Liver (tissue), 3 donors: ENCODE measurements at regions not wholly inside any gene's neighbourhood (a gene's known extent, or its start where the extent isn't known, plus 50 kb on each side); places are given as distances from the start of the nearest gene placed in this dataset.

Source experiments
- ATF3 ChIP-seq: IDR thresholded peaks from 2 replicates; pipeline ENCODE4 v1.6.1; 2016; ENCODE audit warnings: antibody characterized with exemption
- CTCF ChIP-seq: fragments of 150-350 bp; IDR thresholded peaks from 2 replicates; pipeline ENCODE4 v1.5.1; 2017; ENCODE audit warnings: improper control_type of control experiment, low read depth, low read length; ENCODE audit not compliant: missing input control
- FOXA1 ChIP-seq: IDR thresholded peaks from 2 replicates; pipeline ENCODE4 v1.6.1; 2016; ENCODE audit warnings: antibody characterized with exemption
- JUND ChIP-seq, 2 donors: IDR thresholded peaks; 2 replicates each; pipeline ENCODE4 v1.6.1; 2016; ENCODE audit warnings: antibody characterized with exemption in 2 of 2
- RAD21 ChIP-seq, 2 donors: IDR thresholded peaks; 2 replicates each; pipeline ENCODE4 v1.6.1; 2016; ENCODE audit warnings: antibody characterized with exemption in 2 of 2, mild to moderate bottlenecking in 2 of 2
- REST ChIP-seq: IDR thresholded peaks from 2 replicates; pipeline ENCODE4 v1.6.1; 2016; ENCODE audit warnings: antibody characterized with exemption, mild to moderate bottlenecking
- TAF1 ChIP-seq: conservative IDR thresholded peaks from 2 replicates; pipeline ENCODE4 v1.6.1; 2016; ENCODE audit warnings: antibody characterized with exemption, mild to moderate bottlenecking
- TF ChIP-seq, protein P1 (sequence below): IDR thresholded peaks from 2 replicates; pipeline ENCODE4 v1.6.1; 2016; ENCODE audit warnings: antibody characterized with exemption
- donor health status: healthy.
- donor health status: healthy.

GRCh38 chr13:74755065-74755464, 620.9 kb upstream of the KLF12 start:
- no peak for TF ChIP-seq CTCF
- TF ChIP-seq RAD21 (IDR thresholded peaks at IDR 0.05): no peak
- no peak for TF ChIP-seq TAF1
- TF ChIP-seq JUND (IDR thresholded peaks at IDR 0.05): no peak
- no peak for TF ChIP-seq FOXA1
- no peak for TF ChIP-seq ATF3
- TF ChIP-seq, protein P1, sequence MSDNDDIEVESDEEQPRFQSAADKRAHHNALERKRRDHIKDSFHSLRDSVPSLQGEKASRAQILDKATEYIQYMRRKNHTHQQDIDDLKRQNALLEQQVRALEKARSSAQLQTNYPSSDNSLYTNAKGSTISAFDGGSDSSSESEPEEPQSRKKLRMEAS: no peak
- no peak for TF ChIP-seq REST
